OCI-LY3 (cell line): ENCODE measurements at regions not wholly inside any gene's neighbourhood (a gene's known extent, or its start where the extent isn't known, plus 50 kb on each side); places are given as distances from the start of the nearest gene placed in this dataset.

Experiments
- CTCF ChIP-seq: fragments of 200-600, 300-600 bp; sonication (generic); IDR thresholded peaks from 2 replicates; pipeline ENCODE4 v1.5.1; 2014; ENCODE audit warnings: antibody characterized with exemption, low read length, low read depth
- EZH2phosphoT487 ChIP-seq: fragments of 200-600 bp; shearing (Covaris generic); IDR thresholded peaks from 2 replicates; pipeline ENCODE4 v1.6.1; 2018; ENCODE audit warnings: antibody characterized with exemption, mixed run types, low read depth

DNA sequence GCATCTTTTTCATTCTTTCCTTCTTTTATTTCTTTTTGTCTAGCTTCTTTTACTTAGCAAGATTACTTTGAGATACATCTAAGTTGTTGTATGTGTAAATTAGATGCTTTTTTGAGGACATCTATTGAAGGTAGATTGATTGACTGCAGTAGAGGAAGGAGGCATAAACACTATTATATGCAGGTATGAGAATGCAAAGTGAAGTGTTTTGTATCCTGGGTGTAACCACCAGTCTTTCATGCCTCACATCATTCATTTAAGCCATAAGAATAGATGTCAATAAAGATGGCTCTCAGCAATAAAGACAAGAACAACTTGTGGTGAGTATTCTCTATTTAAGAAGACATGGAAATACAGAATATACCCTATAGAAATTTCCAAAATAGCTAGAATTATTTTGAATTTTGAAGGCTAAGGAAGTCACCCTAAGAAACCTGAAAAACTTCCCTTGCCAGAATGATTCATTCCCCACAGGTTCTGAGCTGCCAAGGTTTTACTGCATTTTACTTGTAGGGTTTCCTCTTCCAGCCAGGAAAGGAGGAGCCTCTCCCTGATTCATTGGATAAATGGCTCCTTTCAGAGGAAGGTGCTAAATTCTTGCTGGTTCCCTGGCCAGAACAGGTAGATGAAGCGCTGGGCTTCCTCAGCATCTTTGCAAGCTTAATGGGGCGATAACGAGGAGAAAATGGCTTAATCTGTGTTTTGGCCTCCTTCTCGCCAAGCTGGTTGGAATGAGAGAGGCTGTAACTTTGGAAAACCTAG is 279.8 kb upstream of the SLC14A2 start:
- TF ChIP-seq CTCF: no peak
- TF ChIP-seq EZH2phosphoT487: no peak
